Lung microvascular endothelial cell (primary cell): ENCODE measurements at regions not wholly inside any gene's neighbourhood (a gene's known extent, or its start where the extent isn't known, plus 50 kb on each side); places are given as distances from the start of the nearest gene placed in this dataset.

Experiments used
- DNase-seq, 2 donors: peaks; one replicate each; pipeline versions ENCODE4 v3.0.0 to v3.0.0-alpha.2; 2010; ENCODE audit warnings: low read depth in 2 of 2

DNA sequence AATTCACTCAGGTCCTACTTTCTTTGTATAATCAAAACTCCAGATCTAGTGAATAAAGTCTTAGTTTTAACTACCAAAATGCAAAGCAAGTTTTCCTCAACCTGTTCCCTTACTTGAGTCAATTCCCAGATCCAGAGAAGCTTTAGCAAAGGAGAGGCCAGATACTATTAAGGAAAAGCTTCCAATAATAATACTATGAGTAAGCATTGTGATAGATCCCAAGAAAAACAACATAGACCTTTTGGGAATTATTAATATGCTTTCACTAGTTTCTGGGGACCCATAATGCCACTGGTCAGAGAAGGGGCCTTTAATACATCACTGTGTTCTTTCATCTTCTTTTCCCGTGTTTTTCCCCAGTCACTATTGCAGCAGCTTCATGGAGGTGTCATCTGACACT, 339.9 kb upstream of the CDIN1 start:
- no peak for DNase-seq

DNA sequence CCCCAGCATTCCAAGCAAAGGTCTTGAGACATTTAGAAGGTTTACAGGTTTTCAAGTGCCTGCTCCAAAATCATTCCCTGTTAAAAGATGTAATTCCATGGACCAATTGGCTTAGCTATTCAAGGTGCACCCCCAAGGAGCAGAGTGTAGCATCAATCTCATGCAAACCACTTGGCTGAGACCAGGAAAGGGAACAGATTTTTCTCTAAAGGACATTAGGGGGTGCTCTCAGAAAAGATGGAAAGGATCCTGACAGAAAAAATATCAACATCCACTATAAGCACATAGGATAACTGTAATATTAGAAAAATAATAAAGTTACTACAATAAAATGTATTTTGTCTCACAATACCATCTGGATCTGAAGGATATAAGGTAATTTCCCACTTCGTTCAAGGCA, 328.0 kb upstream of the CDIN1 start:
- no peak for DNase-seq

DNA sequence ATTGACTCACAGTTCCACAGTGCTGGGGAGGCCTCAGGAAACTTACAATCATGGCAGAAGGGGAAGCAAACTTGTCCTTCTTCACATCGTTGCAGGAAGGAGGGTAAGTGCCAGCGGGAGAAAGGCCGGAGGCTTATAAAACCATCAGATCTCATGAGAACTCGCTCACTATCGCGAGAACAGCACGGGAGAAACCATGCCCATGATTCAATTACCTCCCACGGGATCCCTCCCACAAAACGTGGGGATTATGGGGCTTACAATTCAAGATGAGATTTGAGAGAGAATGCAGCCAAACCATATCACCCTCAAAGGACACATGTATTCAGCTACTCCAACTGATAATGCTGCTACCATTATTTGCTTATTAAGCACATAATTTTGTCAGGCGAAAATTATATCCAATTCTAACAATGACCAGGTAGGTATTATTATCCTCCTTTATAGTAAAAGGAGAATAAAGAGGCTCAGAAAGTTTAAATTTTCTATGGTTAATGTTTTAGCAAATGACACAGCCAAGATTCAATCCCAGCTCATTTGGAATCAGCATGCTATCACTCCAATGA, 327.2 kb upstream of the CDIN1 start:
- no peak for DNase-seq

DNA sequence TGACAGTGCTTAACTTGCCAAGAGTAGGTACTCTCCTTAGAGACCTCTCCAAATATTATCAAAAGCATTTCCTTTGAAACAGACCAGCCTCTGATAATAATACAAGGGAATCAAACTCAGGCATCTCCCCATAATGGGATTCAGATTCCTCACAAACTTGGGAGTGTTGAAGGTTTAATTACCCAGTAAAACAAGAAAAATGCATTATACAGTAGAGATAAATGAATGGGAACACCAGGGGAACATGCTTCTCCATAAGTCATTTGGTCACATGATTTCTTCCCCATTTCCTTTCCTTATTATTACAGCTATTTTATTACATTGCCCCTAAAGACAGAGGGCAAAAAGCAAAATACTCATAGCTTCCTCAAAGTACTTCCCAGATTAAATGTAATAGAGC, 325.0 kb upstream of the CDIN1 start:
- DNase-seq: peak in 1 of 2 donors; percentile 0

DNA sequence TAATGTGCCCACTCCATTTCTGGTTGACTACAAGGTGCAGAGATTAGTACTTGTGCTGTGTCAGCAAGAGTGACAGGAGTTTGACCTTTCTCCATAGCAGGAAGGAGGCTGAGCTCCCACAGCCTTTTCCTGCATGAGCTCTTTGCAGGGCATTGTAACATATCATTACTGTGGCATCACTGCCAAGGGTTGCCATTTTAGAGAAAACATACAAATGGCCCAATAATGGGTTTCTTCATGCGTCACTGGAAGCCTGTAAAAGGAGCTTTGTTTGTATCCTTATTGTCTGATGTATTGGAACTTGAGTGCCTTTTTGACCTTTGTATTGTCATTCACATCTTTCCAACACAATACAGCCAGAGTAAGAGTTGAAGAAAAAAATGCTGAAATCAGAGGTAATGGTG, 323.0 kb upstream of the CDIN1 start:
- DNase-seq: peak in 1 of 2 donors; percentile 2

DNA sequence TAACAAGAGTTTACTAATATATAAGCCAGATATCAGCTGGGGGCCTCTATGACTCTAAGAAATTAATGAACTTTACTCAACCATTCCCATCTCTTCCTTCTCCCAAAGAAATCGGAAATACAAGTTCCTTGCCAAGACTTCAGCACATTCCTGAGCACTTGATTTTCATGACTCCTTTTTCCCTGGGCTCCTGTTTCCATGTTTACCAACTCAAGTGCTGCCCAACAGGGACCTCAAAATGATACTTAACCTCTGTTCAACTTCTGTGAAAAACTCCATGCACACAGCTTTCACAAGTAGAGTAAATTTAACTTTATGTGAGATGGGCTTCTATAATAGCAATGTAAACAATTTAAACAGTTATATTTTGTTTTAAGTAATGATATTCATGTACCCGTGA, 315.8 kb upstream of the CDIN1 start:
- DNase-seq: peak in 1 of 2 donors; percentile 84

DNA sequence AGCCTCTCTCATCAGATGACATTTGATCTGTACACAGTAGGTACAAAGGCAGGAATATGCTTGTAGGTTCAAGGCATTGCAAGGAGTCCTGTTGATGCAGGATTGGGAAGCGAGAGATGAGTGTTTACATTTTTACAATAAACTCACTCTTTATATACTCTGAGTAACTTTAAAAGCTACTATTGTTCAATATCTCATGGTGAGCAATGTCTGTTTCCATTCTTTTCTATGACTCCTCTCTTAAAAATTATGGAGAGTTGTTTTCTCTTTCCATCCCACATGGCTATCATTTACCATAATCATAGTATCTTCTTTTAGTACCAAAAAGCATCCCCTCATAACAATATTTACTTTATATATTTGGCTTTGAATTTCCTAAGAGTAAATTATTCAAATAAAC, 314.0 kb upstream of the CDIN1 start:
- no peak for DNase-seq

DNA sequence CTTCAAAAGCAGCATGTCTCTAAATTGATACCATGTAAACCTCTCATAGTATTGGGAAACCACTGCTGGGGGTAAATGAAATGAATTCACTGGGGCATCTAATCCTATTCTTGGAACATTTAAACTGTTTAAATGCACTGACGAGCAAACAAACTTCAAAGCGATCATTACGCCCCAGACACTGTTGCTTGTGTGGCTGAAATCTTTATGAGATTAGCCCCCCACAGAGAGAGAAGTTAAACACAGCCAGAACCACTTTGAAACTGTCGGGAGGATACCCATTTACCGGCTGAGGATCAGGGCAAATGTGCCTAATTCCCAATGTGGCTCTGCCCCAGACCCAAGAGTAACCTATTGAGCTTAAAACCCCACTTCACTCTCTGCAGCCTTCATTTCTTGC, 308.4 kb upstream of the CDIN1 start:
- DNase-seq: no peak

DNA sequence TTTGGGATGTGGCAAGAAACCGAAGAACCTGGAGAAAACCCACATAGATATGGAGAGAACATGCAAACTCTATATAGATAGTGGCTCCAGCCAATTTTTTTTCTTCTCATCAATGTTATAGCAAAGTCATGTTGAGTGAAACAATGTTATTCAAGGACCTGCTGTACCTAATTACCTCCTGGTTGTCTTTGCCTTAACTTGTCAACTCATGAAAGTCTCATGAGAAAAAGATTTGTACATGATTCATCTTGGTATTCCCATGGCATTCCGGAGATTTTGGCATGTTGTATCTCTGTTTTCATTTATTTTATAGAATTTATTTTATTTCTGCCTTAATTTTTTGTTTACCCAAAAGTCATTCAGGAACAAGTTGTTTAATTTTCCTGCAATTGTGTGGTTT, 303.8 kb upstream of the CDIN1 start:
- DNase-seq: no peak

DNA sequence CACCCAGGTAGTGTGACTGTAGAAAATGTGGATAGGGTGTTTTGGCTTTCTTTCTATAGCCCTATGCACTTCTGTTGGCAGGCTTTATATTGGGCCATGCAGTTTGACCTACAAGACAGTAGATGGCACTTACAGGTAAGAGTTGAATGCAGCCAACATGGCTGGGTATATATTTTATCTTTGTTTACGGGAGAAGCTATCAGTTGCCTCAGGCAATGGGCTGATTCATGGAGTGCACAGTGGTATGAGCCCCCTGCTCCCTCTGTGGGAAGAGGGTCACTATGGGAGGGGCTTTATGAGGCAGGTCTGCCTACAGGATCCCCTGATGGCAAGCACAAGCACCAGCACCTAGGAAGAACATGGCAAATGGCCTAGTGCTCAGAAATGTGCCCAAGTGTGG, 301.2 kb upstream of the CDIN1 start:
- peak; percentile 3 to 17 for DNase-seq

DNA sequence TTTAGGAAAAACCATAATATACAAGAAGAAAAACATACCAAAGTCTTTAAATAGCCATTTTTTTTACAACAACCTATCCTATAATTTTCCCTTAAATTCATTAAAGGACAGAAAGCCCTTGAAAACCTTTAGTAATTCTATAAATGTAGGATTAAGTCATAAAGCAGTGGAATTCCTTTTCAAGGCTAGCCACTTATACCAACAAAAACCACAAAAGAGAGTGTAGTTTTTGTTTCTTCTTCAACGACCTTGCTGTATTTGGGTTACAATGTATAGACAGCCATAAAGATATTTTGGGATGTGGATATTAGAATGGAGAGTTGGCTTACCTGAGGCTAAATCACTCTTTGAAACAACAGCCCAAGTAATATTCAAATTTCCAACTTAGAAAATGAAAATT, 296.6 kb upstream of the CDIN1 start:
- no peak for DNase-seq

DNA sequence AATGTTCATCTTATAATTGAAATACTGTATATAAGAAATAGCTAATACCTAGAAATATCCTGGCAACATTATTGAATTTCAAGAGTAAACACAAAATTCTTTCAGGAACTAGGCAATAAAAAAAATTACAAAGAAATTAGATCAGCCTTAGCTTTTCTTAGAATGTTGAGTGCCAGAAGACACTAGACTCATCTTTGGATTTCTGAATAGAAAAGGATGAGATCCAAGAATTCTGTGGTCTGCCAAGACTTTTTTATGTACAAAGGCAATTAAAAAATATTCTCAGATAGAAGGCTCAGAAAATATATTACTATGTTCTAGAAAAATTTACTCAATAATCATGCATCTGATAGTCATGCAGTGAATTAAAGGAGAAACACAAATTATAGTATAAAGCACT, 294.5 kb upstream of the CDIN1 start:
- DNase-seq: no peak

DNA sequence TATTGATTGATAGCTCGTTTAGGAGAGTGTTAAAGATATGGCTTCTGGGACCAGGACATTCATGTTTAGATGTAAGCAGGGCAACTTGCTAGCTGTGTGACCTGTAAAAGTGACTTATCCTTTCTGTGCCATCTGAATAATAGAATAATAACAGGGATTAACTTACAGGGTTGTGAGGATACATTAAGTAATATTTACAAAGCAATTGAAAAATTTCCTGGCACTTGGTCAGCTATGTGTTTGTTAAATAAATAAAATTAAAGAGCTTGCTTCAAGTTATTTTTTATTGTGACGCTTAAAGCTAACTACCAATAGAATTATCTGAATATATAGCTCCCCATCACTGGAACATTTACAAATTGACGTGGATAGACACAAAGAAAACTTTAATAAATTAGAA, 287.9 kb upstream of the CDIN1 start:
- DNase-seq: no peak

DNA sequence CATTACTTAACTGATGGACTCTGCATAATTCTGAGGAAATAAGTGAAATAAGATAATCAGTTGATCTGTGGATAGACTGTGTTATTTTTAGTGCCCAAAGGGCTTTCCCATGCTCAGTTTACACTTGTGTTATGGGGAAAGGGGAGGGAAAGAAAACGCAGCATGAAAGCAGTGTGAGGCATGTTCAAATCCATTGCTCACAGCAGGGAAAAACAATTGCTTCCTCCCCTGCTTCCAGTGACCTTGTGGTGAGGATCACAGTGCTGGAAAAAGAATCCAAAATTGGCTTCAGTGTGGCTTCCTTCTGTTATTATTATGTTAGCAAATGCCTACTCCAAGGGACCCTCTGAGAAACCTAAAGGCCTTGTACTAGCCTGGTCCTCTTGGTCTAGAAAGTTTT, 285.1 kb upstream of the CDIN1 start:
- DNase-seq: peak; percentile 31 to 52

DNA sequence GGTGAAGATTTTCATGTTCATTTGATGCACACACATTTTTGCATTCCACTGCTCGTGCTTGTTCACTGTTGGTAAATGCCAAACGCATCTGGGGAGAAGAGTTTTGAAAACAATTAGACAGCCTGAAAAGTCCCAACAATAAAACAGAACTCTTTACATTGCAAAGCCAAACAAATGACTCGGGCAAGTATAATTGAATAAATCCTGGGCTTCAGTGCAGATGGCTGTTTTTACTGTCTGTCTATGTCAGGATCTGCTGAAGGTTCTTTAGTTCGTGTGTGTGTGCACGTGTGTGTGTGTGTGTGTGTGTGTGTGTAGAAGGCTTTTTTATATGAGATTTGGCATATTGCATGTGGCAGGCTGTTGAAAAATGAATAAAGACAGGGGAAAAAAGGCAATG, 277.5 kb upstream of the CDIN1 start:
- no peak for DNase-seq

DNA sequence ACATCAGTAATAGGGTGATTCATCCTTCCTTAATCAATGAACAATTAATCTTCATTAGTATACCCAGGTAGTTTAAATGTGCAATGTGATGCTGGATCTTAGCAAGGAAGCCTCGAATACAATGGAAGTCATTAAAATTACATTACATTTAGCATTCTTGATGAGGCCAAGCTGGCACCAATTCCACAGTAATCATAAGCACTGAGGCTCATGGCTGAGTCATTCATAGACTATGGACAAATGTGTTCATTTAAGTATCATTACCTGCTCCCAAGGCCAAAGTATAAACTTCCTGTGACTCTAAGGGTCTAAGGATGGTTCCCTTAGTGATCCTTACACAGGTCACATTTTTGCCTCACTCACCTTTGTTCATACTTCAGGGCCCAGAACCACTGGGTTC, 266.4 kb upstream of the CDIN1 start:
- DNase-seq: peak in 1 of 2 donors; percentile 70

DNA sequence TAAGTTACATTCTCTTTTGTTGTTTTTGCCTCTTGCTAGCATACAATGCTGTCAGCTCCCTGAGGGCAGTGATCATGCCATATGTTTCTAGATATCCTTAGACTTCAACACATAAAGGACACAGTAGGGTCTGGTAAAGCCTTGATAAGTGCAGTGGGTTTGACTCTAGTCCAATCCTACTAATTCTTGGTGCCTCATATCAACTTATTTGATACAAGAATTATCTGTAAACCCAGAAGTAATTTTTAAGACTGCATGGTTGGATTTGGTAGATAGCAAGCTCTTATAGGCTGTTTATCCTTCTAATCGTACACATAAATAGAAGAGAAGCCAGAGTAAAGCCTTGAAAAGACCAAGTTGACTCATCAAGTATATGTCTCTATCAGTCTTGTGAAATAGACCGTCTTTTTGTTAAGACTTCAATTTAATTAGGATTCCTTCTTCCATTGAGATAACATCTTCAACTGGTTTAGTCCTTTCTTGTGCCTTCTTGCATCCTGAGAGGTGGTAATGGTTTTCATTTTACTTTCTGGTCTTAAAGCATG, 265.6 kb upstream of the CDIN1 start:
- DNase-seq: no peak

DNA sequence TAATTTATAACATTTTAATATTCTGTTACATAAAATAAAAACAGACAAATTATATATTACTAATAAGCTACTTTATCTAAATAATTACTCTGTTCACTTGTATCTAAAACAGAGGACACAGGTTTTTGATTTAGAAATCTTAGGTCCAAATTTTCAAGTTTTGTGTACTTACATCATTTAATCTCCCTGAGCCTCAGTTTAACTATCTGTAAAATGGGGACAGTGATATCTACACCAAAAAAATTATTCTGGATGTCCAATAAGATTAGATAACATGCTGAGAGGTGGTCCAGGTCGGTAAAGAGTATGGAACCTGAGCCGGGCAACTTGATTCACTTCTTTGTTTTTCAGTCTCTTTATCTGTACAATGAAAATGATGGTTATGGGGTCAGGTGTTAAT, 263.8 kb upstream of the CDIN1 start:
- DNase-seq: no peak

DNA sequence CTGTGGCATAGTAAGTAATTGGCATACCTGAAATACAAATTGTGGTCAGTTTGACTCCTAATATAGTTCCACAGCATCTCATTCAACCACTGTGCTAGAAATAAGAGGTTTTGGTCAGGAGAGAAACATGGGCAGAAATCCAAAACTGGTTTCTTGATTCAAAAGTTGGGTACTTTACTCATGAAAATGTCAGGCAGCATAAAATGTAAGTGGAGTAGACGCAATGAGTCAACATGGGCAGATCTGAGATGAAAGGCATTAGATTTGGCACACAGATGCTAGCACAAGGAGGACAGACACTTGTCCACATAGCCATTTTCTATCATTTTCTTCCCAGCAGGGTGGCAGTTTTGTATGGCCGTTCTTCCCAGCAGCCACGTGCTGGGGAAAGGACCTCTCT, 255.8 kb upstream of the CDIN1 start:
- DNase-seq: no peak

DNA sequence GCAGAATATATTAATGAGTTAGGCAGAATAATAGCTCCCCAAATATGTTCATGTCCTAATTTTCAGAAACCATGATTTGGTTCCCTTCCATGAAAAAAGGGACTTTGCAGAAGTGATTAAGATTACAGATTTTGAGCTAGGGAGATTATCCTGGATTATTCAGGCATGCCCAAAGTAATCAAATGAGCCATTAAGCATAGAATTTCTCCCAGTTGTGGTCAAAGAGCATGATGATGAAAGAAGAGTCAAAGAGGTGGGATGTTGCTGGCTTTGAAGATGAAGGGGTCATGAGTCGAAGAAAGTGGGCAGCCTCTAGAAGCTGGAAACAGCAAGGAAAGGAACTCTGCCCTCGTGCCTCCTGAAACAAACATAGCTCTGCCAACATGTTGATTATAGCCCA, 254.2 kb upstream of the CDIN1 start:
- no peak for DNase-seq

DNA sequence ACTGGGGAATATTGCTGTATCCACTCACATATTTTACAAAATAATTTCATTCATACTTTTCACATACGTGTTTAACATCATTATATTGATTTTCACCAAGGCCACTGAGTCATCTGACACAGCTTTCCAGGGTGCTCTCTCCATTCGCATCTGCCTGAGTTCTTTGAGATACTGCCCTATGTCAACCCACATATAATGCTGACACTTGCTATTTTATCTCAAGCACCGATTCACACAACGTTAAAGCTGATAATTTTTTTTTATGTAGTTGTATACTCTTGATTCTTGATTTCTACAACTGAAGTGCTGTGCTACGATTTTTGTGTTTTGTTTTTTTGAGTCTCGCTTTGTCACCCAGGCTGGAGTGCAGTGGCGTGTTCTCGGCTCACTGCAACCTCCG, 249.8 kb upstream of the CDIN1 start:
- no peak for DNase-seq

DNA sequence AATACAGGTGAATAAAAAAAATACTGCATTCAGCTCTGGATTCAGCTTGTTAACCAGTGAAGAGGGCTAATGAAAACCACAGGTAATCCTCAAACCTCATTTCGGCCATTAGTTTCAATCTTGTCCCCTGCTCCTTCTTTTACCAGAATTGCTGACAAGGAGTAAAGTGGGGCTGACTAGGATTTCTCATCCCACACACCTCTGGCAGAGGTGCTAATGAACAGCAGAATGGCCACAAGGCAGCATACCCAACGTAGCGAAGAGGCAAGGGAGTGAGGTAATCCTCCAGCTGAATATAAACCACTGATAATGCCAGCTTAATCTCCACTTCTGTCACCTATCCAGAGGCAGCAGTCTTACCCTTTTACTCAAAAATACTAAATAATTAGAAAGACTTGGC, 248.8 kb upstream of the CDIN1 start:
- DNase-seq: no peak

DNA sequence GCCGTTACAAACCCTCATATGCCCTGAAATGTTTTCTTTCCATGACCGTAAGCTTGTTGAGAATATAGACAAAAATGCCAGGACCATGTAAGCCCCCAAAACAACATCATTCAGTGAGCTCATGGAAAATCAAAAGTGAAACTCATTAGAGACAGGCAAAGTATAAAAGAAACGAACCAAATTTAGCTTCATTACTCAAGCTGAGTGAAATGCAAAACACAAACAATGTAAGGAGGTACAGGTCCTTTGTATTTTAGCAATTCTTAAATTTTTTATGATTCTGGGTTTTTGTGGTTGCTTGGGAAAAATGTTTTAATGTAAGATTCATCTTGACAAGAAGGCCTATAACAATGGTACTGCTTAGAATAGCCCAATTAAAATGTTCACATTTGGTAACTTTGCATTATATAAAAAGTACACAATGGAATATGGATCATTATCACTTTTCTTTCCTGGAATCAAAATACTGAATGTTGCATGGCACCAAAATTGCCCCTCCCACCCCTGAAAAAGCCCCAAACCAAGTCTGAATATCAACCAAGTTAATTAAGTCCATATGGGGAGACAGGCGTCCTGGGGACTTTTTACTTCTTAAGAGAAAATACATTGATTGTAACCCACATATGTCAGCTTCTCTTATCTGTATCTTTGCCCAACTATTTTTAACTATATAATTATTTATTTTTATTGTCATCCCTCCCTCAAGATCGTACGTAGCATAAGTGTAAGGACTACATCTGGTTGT, 247.7 kb upstream of the CDIN1 start:
- DNase-seq: peak; percentile 19 to 46
